ENCODE measurements at regions not wholly inside any gene's neighbourhood (a gene's known extent, or its start where the extent isn't known, plus 50 kb on each side); places are given as distances from the start of the nearest gene placed in this dataset.
"Not testable (repeated sequence)": the region's sequence is repeated elsewhere in the genome, so short reads cannot be mapped to it uniquely, and the experiment has no call there.

GRCh38 chr2:89229979-89230378 is 538.5 kb downstream of the RPIA start:
- not testable (repeated sequence) for TF ChIP-seq CTCF, POLR2A (IDR thresholded peaks at IDR 0.05)
